ENCODE measurements at regions not wholly inside any gene's neighbourhood (a gene's known extent, or its start where the extent isn't known, plus 50 kb on each side); places are given as distances from the start of the nearest gene placed in this dataset.

DNA sequence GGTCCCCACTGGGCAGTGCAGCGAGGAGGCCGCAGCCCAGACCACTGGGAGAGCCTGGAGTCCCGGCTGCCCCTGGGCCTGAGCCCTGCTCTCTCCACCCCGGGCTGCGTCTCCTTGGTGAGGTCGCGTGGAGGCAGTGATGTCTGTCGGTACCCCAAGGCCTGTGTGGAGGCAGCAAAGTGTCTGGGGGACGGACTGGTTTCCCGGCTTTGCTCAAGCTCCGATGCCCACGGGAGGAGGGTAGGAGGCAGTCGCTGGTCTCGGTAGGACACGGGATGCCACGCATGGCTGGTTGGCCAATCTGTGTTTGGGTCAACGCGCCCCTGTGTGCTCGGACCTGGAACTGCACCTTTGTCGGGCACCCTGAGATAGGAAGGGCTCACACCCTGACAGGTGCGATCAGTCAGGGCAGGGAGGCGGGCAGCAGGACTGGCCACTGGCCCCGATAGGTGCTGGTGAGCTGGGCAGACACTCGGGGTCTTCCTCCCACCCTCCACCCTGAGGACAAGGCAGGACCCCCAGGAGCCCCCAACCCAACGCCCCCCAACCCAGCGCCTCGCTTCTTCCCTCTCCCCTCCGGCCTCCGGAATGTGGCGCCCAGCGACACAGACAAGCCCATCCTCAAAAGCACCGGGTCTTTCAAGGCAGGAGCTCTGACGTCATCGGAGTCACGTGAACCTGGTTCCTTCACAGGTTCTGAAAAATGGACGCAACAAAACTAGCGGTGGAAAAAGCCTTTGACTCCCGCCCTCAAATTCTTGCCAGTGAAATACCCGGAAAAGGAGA lies 288.6 kb downstream of the NDUFA10 start:
- no peaks in the 10 kb centered on the region for H3K4me1 Mint-ChIP-seq (ENCODE audit: low read depth, unreplicated experiment)
- H3K36me3 Mint-ChIP-seq (ENCODE audit: insufficient read depth, unreplicated experiment), result peaks cover 5% of the 10 kb centered on the region
- H3K4me3 Mint-ChIP-seq (ENCODE audit: low read depth, unreplicated experiment), result no peak overlapping the region
- CTCF ChIA-PET, result interaction anchor here (0.6 kb wide), 2 partner anchors 44 to 651 kb away, joined by 3 to 6 read pairs; no protein-coding TSS in a partner anchor
- no TSS peak for BruUV-seq (replicated peaks)
- no peak for TF ChIP-seq CTCF (IDR thresholded peaks at IDR 0.05; ENCODE audit: unreplicated experiment)
- no peaks in the 10 kb centered on the region for H3K9me3 Mint-ChIP-seq (ENCODE audit: low read depth, unreplicated experiment)
- H3K27me3 Mint-ChIP-seq (ENCODE audit: unreplicated experiment), result peaks cover 23% of the 10 kb centered on the region
- no peak for DNase-seq
- intact Hi-C loops (cut with micrococcal nuclease; ENCODE audit: unreplicated experiment), result no loop called here
- H3K27ac Mint-ChIP-seq (ENCODE audit: unreplicated experiment), result no peak overlapping the region

DNA sequence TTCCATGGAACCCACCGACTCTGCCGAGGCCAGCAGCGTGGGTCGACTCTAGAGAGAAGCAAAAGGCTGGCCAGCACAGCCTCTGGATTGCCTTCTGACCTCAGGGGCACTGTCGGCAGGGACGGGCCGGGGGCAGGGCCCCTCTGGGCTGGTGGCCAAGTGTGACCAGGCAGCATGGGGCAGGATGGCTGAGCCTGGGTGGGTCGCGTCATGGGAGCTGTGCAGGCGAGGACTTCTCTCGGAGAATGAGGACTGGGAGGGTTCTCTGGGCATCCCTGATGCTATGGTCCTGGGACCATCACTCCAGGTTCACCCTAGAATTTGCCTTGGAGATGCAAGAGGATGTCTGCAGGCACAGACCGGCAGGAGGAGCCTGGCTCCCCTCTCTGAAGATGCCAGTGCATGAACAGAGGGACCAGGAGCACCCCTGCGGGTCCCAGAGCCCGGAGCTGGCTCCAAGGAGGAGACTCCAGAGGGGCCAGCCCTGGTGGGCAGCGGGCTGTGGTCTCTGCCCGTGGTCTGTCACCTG lies 289.2 kb downstream of the NDUFA10 start:
- CTCF ChIA-PET, result no interaction called here
- H3K4me3 Mint-ChIP-seq (ENCODE audit: low read depth, unreplicated experiment), result no peak overlapping the region
- peaks cover 5% of the 10 kb centered on the region for H3K36me3 Mint-ChIP-seq (ENCODE audit: insufficient read depth, unreplicated experiment)
- no peak for DNase-seq
- intact Hi-C loops (cut with micrococcal nuclease; ENCODE audit: unreplicated experiment), result no loop called here
- no peak for TF ChIP-seq CTCF (IDR thresholded peaks at IDR 0.05; ENCODE audit: unreplicated experiment)
- H3K27me3 Mint-ChIP-seq (ENCODE audit: unreplicated experiment), result peaks cover 29% of the 10 kb centered on the region
- no peaks in the 10 kb centered on the region for H3K4me1 Mint-ChIP-seq (ENCODE audit: low read depth, unreplicated experiment)
- H3K9me3 Mint-ChIP-seq (ENCODE audit: low read depth, unreplicated experiment), result no peaks in the 10 kb centered on the region
- no TSS peak for BruUV-seq (replicated peaks)
- H3K27ac Mint-ChIP-seq (ENCODE audit: unreplicated experiment), result no peak overlapping the region

- no TSS peak for BruUV-seq (replicated peaks)
- no peaks in the 10 kb centered on the region for H3K9me3 Mint-ChIP-seq (ENCODE audit: low read depth, unreplicated experiment)
Observed at GRCh38 chr2:239735131-239735828, 289.9 kb downstream of the NDUFA10 start.

More at GRCh38 chr2:239735131-239735828, 289.9 kb downstream of the NDUFA10 start:
- Mint-ChIP-seq H3K27me3 (ENCODE audit: unreplicated experiment) (peaks cover 36% of the 10 kb centered on the region), H3K4me1 (ENCODE audit: low read depth, unreplicated experiment) (no peaks in the 10 kb centered on the region), H3K27ac (ENCODE audit: unreplicated experiment) (no peak overlapping the region), H3K36me3 (ENCODE audit: insufficient read depth, unreplicated experiment) (peaks cover 5% of the 10 kb centered on the region), H3K4me3 (ENCODE audit: low read depth, unreplicated experiment) (no peak overlapping the region)
- DNase-seq, result no peak
- intact Hi-C loops (cut with micrococcal nuclease; ENCODE audit: unreplicated experiment), result no loop called here
- CTCF ChIA-PET, result no interaction called here
- no peak for TF ChIP-seq CTCF (IDR thresholded peaks at IDR 0.05; ENCODE audit: unreplicated experiment)
